ENCODE measurements at regions not wholly inside any gene's neighbourhood (a gene's known extent, or its start where the extent isn't known, plus 50 kb on each side); places are given as distances from the start of the nearest gene placed in this dataset.

DNA sequence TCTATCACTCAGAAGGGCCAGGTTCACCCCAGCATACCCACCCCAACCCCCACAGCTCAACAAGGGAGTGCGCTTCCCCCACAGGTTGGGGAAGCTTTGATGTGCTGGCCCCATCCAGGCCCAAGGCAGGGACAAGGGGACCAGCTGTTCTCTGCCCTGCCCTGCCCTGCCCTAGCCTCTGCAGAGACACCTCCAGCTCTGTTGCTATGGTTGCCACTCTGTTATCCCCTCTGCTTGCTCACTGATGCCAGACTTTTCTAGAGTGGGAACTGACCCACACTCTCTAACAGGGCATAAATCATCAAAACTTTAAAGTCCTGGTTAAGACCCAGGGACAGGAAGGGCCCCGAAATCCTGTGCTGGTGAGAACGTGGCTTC lies 50.4 kb upstream of the ENPP7 start:
- no peak for DNase-seq

GRCh38 chr17:79679631-79680317 lies 51.0 kb upstream of the ENPP7 start:
- no peak for DNase-seq

DNA sequence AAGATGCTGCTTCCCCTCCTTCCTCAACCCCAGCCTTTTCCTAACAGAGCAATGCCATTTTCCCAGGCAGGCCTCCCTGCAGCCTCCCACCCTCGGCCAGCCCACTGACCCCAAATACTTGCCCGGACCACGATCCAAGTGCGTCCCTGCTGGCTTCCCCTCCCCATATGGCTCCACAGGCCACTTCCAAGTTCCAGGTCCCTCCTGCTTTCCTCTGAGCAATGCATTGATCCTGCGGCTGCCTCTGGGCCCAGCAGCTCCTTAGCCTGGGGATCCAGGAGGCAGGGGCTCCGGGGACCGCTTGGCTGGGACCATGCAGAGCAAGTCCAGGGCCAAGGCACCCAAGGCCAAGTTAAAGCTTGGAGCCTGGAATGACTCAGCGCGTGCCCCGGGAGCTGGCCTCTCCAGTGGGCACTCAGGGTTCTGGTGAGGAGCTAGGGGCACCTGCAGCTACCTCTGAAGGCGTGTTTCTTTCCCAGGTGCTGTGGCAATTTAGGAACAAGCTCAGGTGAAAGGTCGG lies 51.9 kb upstream of the ENPP7 start:
- no peak for DNase-seq

DNA sequence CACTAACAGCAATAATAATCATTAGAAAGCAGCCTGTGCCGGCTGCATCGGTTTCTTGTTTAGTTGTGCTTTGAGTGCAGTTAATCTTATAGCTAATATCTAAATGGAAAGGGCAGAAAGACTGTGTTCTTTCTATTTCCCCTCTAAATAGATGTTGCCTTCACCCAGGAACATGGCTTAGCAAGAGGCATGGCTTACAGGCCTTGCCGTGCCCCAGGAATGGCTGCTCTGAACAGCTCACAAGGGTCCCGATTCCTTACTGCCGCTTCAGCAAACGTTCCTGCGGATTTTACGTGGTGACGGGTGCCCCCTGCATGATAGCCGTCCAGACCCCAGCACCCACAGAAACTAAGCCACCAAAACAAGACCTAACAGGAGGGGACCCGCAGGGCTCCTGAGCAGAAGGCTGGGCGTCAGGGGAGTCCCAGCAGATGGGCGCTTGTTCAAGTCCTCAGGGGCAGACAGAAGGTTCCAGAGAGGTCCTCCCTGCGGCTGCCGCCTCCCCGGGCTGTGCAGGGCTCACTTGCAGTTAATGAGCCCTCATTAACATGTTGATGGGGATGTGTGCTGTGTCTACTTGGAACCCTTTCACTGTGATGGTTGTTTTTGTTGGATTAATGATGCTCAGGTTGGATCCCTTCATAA lies 52.5 kb upstream of the ENPP7 start:
- DNase-seq: no peak

DNA sequence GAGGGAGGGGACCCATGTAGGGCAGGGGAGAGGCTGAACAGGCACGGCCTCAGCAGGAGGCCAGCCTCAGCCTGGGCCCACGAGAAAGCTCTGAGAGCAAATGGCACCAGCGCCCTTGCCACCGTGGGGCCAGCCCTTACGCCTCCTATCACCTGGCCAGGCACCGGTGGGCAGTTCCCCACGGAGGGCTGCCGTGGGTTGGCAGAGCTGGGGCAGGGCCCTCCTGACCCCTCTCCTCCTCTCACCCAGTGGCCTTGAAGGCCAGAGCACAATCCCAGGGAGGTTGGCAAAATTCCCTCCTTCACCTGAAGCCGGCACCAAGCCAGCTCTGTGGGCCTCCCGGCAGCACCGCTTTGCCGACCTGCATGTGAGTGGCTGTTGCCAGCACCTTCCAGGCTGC lies 53.1 kb upstream of the ENPP7 start:
- no peak for DNase-seq

- no peak for DNase-seq
Observed at GRCh38 chr17:79676796-79677195, 53.9 kb upstream of the ENPP7 start.

DNA sequence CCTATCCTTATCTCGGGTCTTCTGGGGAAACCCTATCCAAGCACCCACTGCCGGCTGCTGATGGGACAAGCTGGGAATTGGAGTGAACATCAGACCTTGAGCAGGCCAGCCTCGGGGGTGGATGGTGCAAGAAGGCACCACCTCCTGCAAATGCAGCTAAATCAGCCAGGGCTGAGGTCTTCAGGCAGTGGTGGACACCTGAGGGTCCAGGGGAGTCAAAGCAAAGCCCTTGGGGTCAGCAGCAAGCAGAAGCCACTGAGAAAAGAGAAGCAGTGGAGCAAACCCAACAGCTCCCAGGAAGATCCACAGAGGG lies 55.4 kb upstream of the ENPP7 start:
- DNase-seq: no peak

DNA sequence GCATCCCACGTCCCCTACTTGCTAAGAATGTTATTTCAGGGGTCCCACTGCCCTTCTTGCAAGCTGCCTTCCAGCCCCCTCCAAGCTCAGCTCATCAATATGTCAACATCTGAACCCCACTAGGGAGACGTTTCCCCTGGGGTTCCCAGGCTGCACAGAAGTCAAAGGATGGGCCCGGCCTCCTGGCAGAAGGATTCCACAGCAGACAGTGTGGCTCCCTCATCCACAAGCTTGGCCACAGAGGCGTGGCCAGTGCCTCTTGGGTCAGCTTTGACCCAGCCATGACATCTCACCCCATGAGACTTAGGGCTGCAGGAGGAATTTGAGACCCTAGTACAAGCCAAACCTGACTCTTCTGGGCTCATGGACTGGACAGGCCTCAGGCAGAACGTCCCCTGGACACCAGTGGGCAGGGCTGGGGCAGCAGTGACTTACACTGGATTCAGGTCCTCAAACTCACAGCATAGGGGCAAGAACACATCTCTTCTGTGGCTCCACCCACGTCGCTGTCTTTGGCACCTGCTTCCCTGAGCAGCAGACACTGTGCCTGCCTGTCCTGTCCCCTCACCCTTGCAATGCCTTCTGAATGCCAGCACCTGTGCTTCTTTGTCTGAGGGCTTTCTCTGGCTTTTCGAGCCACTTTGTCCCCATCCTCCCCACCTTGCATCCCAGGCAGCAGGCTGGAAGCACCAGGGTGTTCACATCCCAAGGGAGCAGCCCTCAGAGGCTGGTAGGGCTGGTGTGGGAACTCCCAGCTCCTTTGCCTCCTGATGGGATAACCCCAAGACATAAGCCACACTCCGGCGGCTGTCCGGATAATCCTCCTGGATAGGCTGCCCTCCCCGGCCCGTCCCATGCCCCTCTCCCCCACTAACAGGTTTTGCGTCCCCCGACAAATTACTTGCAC lies 56.0 kb upstream of the ENPP7 start:
- DNase-seq: no peak

DNA sequence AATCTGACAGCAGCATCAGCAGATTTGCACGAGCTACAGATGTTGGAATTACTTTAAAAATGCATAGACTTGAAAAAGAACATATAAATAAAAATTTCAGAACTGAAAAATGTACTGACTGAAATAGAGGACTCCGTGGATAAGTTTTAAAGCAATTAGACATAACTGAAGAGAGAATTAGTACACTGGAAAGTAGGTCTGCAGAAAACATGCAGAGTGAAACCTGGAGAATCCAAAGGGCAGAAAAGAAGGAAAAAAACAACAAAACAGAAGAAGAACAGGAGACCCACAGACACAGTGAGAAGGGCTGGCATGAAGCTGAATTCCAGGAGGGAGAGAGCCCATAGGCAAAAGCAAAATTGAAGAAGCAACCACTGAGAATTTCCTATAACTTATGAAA lies 57.2 kb upstream of the ENPP7 start:
- DNase-seq: no peak

- no peak for DNase-seq
Observed at GRCh38 chr17:79672496-79672895, 58.2 kb upstream of the ENPP7 start.

GRCh38 chr17:79671085-79671694 lies 59.6 kb upstream of the ENPP7 start:
- no peak for DNase-seq

- DNase-seq: no peak
Observed at GRCh38 chr17:79670537-79671084, 59.8 kb upstream of the RBFOX3 start.

GRCh38 chr17:79669861-79670260 lies 59.0 kb upstream of the RBFOX3 start:
- DNase-seq: no peak

DNA sequence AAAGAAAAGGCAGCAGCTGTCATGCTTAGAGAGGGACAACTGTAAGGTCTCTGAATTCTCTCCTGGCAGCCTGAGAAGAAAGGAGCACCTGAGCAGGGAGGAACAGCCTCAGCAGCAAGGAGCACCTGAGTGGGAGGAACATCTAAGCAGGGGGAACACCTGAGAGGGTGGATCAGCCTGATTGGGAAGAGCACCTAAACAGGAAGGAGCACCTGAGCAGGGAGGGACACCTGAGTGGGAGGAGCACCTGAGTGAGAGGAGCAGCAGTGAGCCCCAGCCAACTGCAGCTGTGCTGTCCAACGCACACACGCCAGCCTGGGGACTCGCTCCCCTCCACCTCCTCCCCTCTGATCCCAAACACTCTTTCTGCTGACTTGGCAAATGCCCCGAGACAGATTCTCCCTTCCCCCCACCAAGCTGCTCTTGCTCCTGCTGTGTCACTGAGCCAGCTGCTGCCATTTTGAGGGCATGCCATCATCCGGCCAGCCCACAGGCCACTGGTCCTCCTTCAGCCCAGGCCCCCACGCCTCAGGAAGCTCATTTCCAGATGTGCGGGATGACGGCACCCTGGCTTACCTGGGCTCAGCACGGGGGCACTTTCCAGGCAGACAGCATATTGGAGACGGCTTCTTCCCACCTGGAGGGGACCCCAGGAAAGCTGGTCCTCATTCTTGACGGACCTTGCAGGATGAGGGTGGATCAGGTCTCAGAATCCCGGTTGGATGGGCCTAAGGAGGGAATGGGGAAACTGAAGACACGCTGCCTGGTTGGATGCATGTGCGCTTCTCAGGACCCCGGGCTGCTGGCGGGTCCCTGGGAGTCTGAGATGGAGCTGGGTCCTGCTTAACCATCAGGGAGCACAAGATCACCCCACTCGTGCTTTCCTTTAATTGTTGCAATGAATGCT lies 57.7 kb upstream of the RBFOX3 start:
- no peak for DNase-seq

- DNase-seq: no peak
Observed at GRCh38 chr17:79667746-79668145, 56.9 kb upstream of the RBFOX3 start.

GRCh38 chr17:79667121-79667715 lies 56.4 kb upstream of the RBFOX3 start:
- DNase-seq: no peak

- no peak for DNase-seq
Observed at GRCh38 chr17:79666111-79666510, 55.3 kb upstream of the RBFOX3 start.

DNA sequence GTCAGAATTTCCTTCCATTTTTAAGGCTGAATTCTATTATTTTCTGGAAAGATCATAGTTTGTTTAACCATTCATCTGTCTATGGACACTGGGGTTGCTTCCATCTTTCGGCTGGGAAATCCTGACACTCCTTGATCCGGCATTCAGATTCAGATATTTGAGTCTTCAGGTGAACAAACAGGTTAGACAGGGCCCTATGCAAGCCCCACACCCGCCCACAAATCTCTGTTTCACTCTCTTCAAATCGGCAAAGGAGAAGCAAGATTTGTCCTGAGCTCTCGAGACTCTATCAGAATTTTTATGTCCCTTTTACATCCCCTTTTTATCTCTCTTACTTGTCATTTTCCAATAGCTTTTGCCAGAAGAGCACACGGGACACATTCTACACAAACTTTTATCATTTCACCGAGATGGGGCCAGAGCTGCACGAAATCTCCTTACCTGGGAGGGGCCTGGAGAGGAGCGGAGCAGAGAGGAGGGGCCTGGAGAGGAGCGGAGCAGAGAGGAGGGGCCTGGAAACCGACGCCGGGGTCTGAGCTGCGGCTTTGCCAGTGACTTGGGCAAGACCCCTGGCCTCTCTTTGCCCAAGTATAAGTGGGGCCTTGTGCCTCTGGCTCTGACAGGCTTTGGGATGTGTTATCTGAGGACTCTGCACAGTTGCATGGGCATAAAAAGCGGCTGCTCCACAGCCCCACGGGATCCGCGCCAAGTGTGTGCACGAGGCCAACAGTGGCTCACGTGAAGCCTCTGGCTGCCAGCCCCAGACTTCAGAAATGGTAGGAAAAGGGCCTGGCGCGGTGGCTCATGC lies 54.3 kb upstream of the RBFOX3 start:
- peak in 22 of 51 donors; percentile 2 to 43 (median 23) for DNase-seq

Data from hypothalamus (tissue), 51 donors.